Ishikawa (cell line): ENCODE measurements at regions not wholly inside any gene's neighbourhood (a gene's known extent, or its start where the extent isn't known, plus 50 kb on each side); places are given as distances from the start of the nearest gene placed in this dataset.

Experiments used
- CEBPB ChIP-seq: IDR thresholded peaks from 2 replicates; pipeline ENCODE4 v1.6.1; 2012
- CREB1 ChIP-seq: IDR thresholded peaks from 2 replicates; pipeline ENCODE4 v1.6.1; 2012; ENCODE audit warnings: low read depth
- EGR1 ChIP-seq: IDR thresholded peaks from 2 replicates; pipeline ENCODE4 v1.6.1; 2012
- EP300 ChIP-seq: IDR thresholded peaks from 2 replicates; pipeline ENCODE4 v1.6.1; 2012; ENCODE audit warnings: borderline replicate concordance
- RAD21 ChIP-seq: IDR thresholded peaks from 2 replicates; pipeline ENCODE4 v1.6.1; 2012; ENCODE audit warnings: low read depth
- TAF1 ChIP-seq: IDR thresholded peaks from 2 replicates; pipeline ENCODE4 v1.6.1; 2012; ENCODE audit warnings: low read depth, mild to moderate bottlenecking
- YY1 ChIP-seq: IDR thresholded peaks from 2 replicates; pipeline ENCODE4 v1.6.1; 2012; ENCODE audit warnings: low read depth
- TF ChIP-seq, protein P1 (sequence below): IDR thresholded peaks from 2 replicates; pipeline ENCODE4 v1.6.1; 2012
- TF ChIP-seq, protein P2 (sequence below): IDR thresholded peaks from 2 replicates; pipeline ENCODE4 v1.6.1; 2012; ENCODE audit warnings: low read depth, mild to moderate bottlenecking
- TF ChIP-seq, protein P3 (sequence below): IDR thresholded peaks from 2 replicates; pipeline ENCODE4 v1.6.1; 2012

DNA sequence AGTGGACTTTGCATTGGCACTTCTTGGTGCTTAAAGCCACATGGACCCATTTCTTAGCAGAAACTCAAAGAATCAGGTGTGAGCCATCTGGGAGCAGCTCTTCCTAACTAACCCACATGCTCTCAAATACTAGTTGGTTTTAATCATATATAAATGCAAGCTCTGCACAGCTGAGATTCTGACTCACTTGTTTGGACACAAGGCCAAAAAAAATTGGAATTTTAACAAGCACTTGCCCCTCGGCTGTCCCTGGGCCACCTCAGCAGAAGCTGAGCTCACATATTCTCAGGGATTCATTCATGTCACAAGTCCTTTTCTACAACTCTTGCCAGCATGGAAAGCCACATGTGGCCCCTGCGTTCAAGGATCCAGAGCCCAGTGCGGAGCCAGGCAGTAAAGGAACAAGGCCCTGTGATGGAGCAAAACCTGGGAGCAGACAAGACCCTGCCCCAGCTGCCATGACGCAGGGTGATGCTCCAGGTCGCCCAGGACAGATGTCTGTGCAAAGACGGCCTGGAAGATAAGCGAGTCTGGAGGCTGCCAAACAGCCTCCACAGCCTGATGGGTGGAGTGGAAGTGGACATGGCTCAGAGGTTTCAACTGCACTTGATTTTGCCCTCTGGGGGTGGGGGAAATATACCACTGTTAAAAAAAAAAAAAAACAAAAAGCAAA, 266.5 kb downstream of the EIPR1 start:
- TF ChIP-seq TAF1 (no peak), YY1 (no peak), EP300 (no peak), CREB1 (no peak), CEBPB (no peak), EGR1 (no peak), RAD21 (no peak)
- TF ChIP-seq, protein P1, sequence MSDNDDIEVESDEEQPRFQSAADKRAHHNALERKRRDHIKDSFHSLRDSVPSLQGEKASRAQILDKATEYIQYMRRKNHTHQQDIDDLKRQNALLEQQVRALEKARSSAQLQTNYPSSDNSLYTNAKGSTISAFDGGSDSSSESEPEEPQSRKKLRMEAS: no peak
- TF ChIP-seq, protein P2, sequence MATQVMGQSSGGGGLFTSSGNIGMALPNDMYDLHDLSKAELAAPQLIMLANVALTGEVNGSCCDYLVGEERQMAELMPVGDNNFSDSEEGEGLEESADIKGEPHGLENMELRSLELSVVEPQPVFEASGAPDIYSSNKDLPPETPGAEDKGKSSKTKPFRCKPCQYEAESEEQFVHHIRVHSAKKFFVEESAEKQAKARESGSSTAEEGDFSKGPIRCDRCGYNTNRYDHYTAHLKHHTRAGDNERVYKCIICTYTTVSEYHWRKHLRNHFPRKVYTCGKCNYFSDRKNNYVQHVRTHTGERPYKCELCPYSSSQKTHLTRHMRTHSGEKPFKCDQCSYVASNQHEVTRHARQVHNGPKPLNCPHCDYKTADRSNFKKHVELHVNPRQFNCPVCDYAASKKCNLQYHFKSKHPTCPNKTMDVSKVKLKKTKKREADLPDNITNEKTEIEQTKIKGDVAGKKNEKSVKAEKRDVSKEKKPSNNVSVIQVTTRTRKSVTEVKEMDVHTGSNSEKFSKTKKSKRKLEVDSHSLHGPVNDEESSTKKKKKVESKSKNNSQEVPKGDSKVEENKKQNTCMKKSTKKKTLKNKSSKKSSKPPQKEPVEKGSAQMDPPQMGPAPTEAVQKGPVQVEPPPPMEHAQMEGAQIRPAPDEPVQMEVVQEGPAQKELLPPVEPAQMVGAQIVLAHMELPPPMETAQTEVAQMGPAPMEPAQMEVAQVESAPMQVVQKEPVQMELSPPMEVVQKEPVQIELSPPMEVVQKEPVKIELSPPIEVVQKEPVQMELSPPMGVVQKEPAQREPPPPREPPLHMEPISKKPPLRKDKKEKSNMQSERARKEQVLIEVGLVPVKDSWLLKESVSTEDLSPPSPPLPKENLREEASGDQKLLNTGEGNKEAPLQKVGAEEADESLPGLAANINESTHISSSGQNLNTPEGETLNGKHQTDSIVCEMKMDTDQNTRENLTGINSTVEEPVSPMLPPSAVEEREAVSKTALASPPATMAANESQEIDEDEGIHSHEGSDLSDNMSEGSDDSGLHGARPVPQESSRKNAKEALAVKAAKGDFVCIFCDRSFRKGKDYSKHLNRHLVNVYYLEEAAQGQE: no peak
- TF ChIP-seq, protein P3, sequence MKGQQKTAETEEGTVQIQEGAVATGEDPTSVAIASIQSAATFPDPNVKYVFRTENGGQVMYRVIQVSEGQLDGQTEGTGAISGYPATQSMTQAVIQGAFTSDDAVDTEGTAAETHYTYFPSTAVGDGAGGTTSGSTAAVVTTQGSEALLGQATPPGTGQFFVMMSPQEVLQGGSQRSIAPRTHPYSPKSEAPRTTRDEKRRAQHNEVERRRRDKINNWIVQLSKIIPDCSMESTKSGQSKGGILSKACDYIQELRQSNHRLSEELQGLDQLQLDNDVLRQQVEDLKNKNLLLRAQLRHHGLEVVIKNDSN: no peak
